ENCODE measurements at regions not wholly inside any gene's neighbourhood (a gene's known extent, or its start where the extent isn't known, plus 50 kb on each side); places are given as distances from the start of the nearest gene placed in this dataset.

- DNase-seq (ENCODE audit: low spot score in 2 of 2) (no peak), ATAC-seq (no peak)
- no peaks in the 10 kb centered on the region for H3K9me3 Mint-ChIP-seq
- no peak overlapping the region for H3K27ac Mint-ChIP-seq
- H3K4me1 Mint-ChIP-seq: no peaks in the 10 kb centered on the region
- no peak overlapping the region for H3K4me3 Mint-ChIP-seq
- H3K36me3 Mint-ChIP-seq: no peaks in the 10 kb centered on the region
These were observed 354.0 kb downstream of the ETNK1 start for GRCh38 chr12:22978962-22979361.

GRCh38 chr12:22979854-22980469 is 355.0 kb downstream of the ETNK1 start:
- DNase-seq (ENCODE audit: low spot score in 2 of 2): no peak
- H3K9me3 Mint-ChIP-seq: no peaks in the 10 kb centered on the region
- no peak overlapping the region for H3K27ac Mint-ChIP-seq
- H3K4me1 Mint-ChIP-seq: no peaks in the 10 kb centered on the region
- no peak for ATAC-seq
- H3K36me3 Mint-ChIP-seq: no peaks in the 10 kb centered on the region
- no peak overlapping the region for H3K4me3 Mint-ChIP-seq

- DNase-seq (ENCODE audit: low spot score in 2 of 2) (no peak), ATAC-seq (no peak)
- Mint-ChIP-seq H3K4me1 (no peaks in the 10 kb centered on the region), H3K4me3 (no peak overlapping the region), H3K27ac (no peak overlapping the region), H3K9me3 (no peaks in the 10 kb centered on the region), H3K36me3 (no peaks in the 10 kb centered on the region)
These were observed 356.7 kb downstream of the ETNK1 start for GRCh38 chr12:22981711-22982110.

- Mint-ChIP-seq H3K4me1 (no peaks in the 10 kb centered on the region), H3K9me3 (no peaks in the 10 kb centered on the region), H3K27ac (no peak overlapping the region), H3K4me3 (no peak overlapping the region), H3K36me3 (no peaks in the 10 kb centered on the region)
- DNase-seq (ENCODE audit: low spot score in 2 of 2): no peak
- no peak for ATAC-seq
These were observed 357.7 kb downstream of the ETNK1 start for GRCh38 chr12:22982635-22983034.

GRCh38 chr12:22986997-22987396 is 362.0 kb downstream of the ETNK1 start:
- H3K27ac Mint-ChIP-seq: no peak overlapping the region
- no peak for ATAC-seq
- no peaks in the 10 kb centered on the region for H3K36me3 Mint-ChIP-seq
- no peak for DNase-seq (ENCODE audit: low spot score in 2 of 2)
- H3K9me3 Mint-ChIP-seq: no peaks in the 10 kb centered on the region
- no peak overlapping the region for H3K4me3 Mint-ChIP-seq
- H3K4me1 Mint-ChIP-seq: no peaks in the 10 kb centered on the region

GRCh38 chr12:22990501-22990900 is 365.5 kb downstream of the ETNK1 start:
- DNase-seq (ENCODE audit: low spot score in 2 of 2): no peak
- Mint-ChIP-seq H3K4me1 (no peaks in the 10 kb centered on the region), H3K4me3 (no peak overlapping the region), H3K36me3 (no peaks in the 10 kb centered on the region), H3K9me3 (no peaks in the 10 kb centered on the region), H3K27ac (no peak overlapping the region)
- no peak for ATAC-seq

GRCh38 chr12:22991250-22991844 is 366.4 kb downstream of the ETNK1 start:
- Mint-ChIP-seq H3K4me3 (no peak overlapping the region), H3K9me3 (no peaks in the 10 kb centered on the region), H3K4me1 (no peaks in the 10 kb centered on the region), H3K27ac (no peak overlapping the region), H3K36me3 (no peaks in the 10 kb centered on the region)
- DNase-seq (ENCODE audit: low spot score in 2 of 2) (no peak), ATAC-seq (no peak)

GRCh38 chr12:22993609-22994315 is 368.8 kb downstream of the ETNK1 start:
- Mint-ChIP-seq H3K9me3 (no peaks in the 10 kb centered on the region), H3K36me3 (no peaks in the 10 kb centered on the region), H3K4me3 (no peak overlapping the region), H3K4me1 (no peaks in the 10 kb centered on the region), H3K27ac (no peak overlapping the region)
- DNase-seq (ENCODE audit: low spot score in 2 of 2) (no peak), ATAC-seq (peak; percentile 19)

- Mint-ChIP-seq H3K27ac (no peak overlapping the region), H3K9me3 (no peaks in the 10 kb centered on the region), H3K4me1 (no peaks in the 10 kb centered on the region), H3K4me3 (no peak overlapping the region), H3K36me3 (no peaks in the 10 kb centered on the region)
- DNase-seq (ENCODE audit: low spot score in 2 of 2): no peak
- ATAC-seq: no peak
These were observed 369.3 kb downstream of the ETNK1 start for GRCh38 chr12:22994316-22994675.

GRCh38 chr12:23001487-23001886 is 376.5 kb downstream of the ETNK1 start:
- Mint-ChIP-seq H3K36me3 (no peaks in the 10 kb centered on the region), H3K9me3 (no peaks in the 10 kb centered on the region), H3K4me3 (no peak overlapping the region), H3K27ac (no peak overlapping the region), H3K4me1 (no peaks in the 10 kb centered on the region)
- DNase-seq (ENCODE audit: low spot score in 2 of 2) (no peak), ATAC-seq (no peak)

- Mint-ChIP-seq H3K4me1 (no peaks in the 10 kb centered on the region), H3K36me3 (no peaks in the 10 kb centered on the region), H3K9me3 (no peaks in the 10 kb centered on the region), H3K4me3 (no peak overlapping the region), H3K27ac (no peak overlapping the region)
- ATAC-seq: no peak
- no peak for DNase-seq (ENCODE audit: low spot score in 2 of 2)
These were observed 377.4 kb downstream of the ETNK1 start for GRCh38 chr12:23002381-23002780.

GRCh38 chr12:23004473-23005020 is 379.6 kb downstream of the ETNK1 start:
- DNase-seq (ENCODE audit: low spot score in 2 of 2): no peak
- Mint-ChIP-seq H3K9me3 (no peaks in the 10 kb centered on the region), H3K4me3 (no peak overlapping the region), H3K36me3 (no peaks in the 10 kb centered on the region), H3K27ac (no peak overlapping the region), H3K4me1 (no peaks in the 10 kb centered on the region)
- ATAC-seq: no peak

- Mint-ChIP-seq H3K27ac (no peak overlapping the region), H3K4me1 (no peaks in the 10 kb centered on the region), H3K4me3 (no peak overlapping the region), H3K36me3 (no peaks in the 10 kb centered on the region), H3K9me3 (no peaks in the 10 kb centered on the region)
- no peak for DNase-seq (ENCODE audit: low spot score in 2 of 2)
- ATAC-seq: no peak
These were observed 380.4 kb downstream of the ETNK1 start for GRCh38 chr12:23005387-23005786.

GRCh38 chr12:23006413-23006812 is 381.4 kb downstream of the ETNK1 start:
- ATAC-seq (no peak), DNase-seq (ENCODE audit: low spot score in 2 of 2) (no peak)
- Mint-ChIP-seq H3K4me3 (no peak overlapping the region), H3K36me3 (no peaks in the 10 kb centered on the region), H3K9me3 (no peaks in the 10 kb centered on the region), H3K4me1 (no peaks in the 10 kb centered on the region), H3K27ac (no peak overlapping the region)

- H3K4me3 Mint-ChIP-seq: no peak overlapping the region
These were observed 383.7 kb downstream of the ETNK1 start for GRCh38 chr12:23008623-23009022.

GRCh38 chr12:23014749-23015148 is 389.8 kb downstream of the ETNK1 start:
- peaks cover 2% of the 10 kb centered on the region for H3K9me3 Mint-ChIP-seq
- no peaks in the 10 kb centered on the region for H3K4me1 Mint-ChIP-seq
- H3K27ac Mint-ChIP-seq: no peak overlapping the region
- no peak for DNase-seq (ENCODE audit: low spot score in 2 of 2)
- ATAC-seq: no peak
- no peaks in the 10 kb centered on the region for H3K36me3 Mint-ChIP-seq
- no peak overlapping the region for H3K4me3 Mint-ChIP-seq

More at GRCh38 chr12:23008623-23009022, 383.7 kb downstream of the ETNK1 start:
- Mint-ChIP-seq H3K4me1 (no peaks in the 10 kb centered on the region), H3K9me3 (no peaks in the 10 kb centered on the region), H3K27ac (no peak overlapping the region), H3K36me3 (no peaks in the 10 kb centered on the region)
- DNase-seq (ENCODE audit: low spot score in 2 of 2) (no peak), ATAC-seq (no peak)

All from stimulated activated effector memory CD8-positive, alpha-beta T cell treated with anti-CD3 and anti-CD28 coated beads, Interleukin-12 subunit alpha, Interleukin-12 subunit beta, amount 100 ng/mL, for 72 hours (primary cell).